Neuronal stem cell (in vitro differentiated cells): ENCODE measurements at regions not wholly inside any gene's neighbourhood (a gene's known extent, or its start where the extent isn't known, plus 50 kb on each side); places are given as distances from the start of the nearest gene placed in this dataset.

ENCODE experiments used
- DNase-seq: peaks from one replicate; pipeline ENCODE4 v3.0.0-alpha.2; 2013; ENCODE audit warnings: low spot score
- H2AFZ ChIP-seq: one replicate; pipeline ENCODE4 v1.6.1; 2013; ENCODE audit warnings: mild to moderate bottlenecking, low read length, inconsistent platforms
- H2AK5ac ChIP-seq: 2 replicates; pipeline ENCODE4 v1.6.1; 2013; ENCODE audit warnings: low read depth, mild to moderate bottlenecking, inconsistent platforms, low read length, moderate library complexity, mixed read lengths
- H2BK120ac ChIP-seq: 2 replicates; pipeline ENCODE4 v1.6.1; 2013; ENCODE audit warnings: low read depth, mild to moderate bottlenecking, inconsistent platforms, low read length, moderate library complexity, mixed read lengths
- H2BK12ac ChIP-seq: one replicate; pipeline ENCODE4 v1.6.1; 2013; ENCODE audit warnings: low read length, inconsistent platforms
- H2BK15ac ChIP-seq: 2 replicates; pipeline ENCODE4 v1.6.1; 2013; ENCODE audit warnings: mild to moderate bottlenecking, low read length, inconsistent platforms, mixed read lengths
- H2BK5ac ChIP-seq: one replicate; pipeline ENCODE4 v1.6.1; 2013; ENCODE audit warnings: inconsistent platforms, mild to moderate bottlenecking, low read length, moderate library complexity
- H3K14ac ChIP-seq: one replicate; pipeline ENCODE4 v1.6.1; 2013; ENCODE audit warnings: low read length, inconsistent platforms
- H3K18ac ChIP-seq: 2 replicates; pipeline ENCODE4 v1.6.1; 2013; ENCODE audit warnings: low read length, inconsistent platforms
- H3K23ac ChIP-seq: 2 replicates; pipeline ENCODE4 v1.6.1; 2013; ENCODE audit warnings: low read depth, mild to moderate bottlenecking, mixed read lengths, low read length, inconsistent platforms; ENCODE audit not compliant: poor library complexity
- H3K27ac ChIP-seq: replicated peaks from 3 replicates; pipeline ENCODE4 v1.5.1; 2013; ENCODE audit warnings: low read length, inconsistent platforms
- H3K27me3 ChIP-seq, 3 experiments: 2 replicates each; pipeline ENCODE4 v1.6.1; 2013; ENCODE audit warnings: low read length in 3 of 3, mild to moderate bottlenecking in 2 of 3, inconsistent platforms in 1 of 3, low read depth in 1 of 3, mixed read lengths in 1 of 3, moderate library complexity in 1 of 3; ENCODE audit not compliant: control insufficient read depth in 3 of 3, insufficient read depth in 3 of 3
- H3K36me3 ChIP-seq, 2 donors: replicated peaks in 1 of 2; 2 replicates each; pipeline ENCODE4 v1.6.1; 2013; ENCODE audit warnings: low read length in 2 of 2; ENCODE audit not compliant: control insufficient read depth in 2 of 2, insufficient read depth in 2 of 2
- H3K4ac ChIP-seq: 2 replicates; pipeline ENCODE4 v1.6.1; 2013; ENCODE audit warnings: inconsistent platforms, mild to moderate bottlenecking, low read length, moderate library complexity
- H3K4me1 ChIP-seq, 2 donors: 1 replicate in 1 of 2; 2 replicates in 1 of 2; pipeline ENCODE4 v1.6.1; 2013; ENCODE audit warnings: low read length in 2 of 2, low read depth in 1 of 2; ENCODE audit not compliant: control insufficient read depth in 2 of 2, insufficient read depth in 1 of 2
- H3K4me2 ChIP-seq: one replicate; pipeline ENCODE4 v1.6.1; 2013; ENCODE audit warnings: mild to moderate bottlenecking, low read length, inconsistent platforms; ENCODE audit not compliant: insufficient read depth, poor library complexity, severe bottlenecking
- H3K4me3 ChIP-seq, 2 donors: 2 replicates each; pipeline ENCODE4 v1.5.1; 2013; ENCODE audit warnings: low read length in 2 of 2, mild to moderate bottlenecking in 2 of 2, inconsistent platforms in 1 of 2, moderate library complexity in 1 of 2
- H3K79me1 ChIP-seq: one replicate; pipeline ENCODE4 v1.6.1; 2013; ENCODE audit warnings: low read depth, mild to moderate bottlenecking, inconsistent platforms, low read length, moderate library complexity
- H3K9ac ChIP-seq: one replicate; pipeline ENCODE4 v1.6.1; 2013; ENCODE audit warnings: mild to moderate bottlenecking, low read depth, low read length, inconsistent platforms; ENCODE audit not compliant: poor library complexity
- H3K9me3 ChIP-seq, 2 donors: replicated peaks in 1 of 2; 2 replicates each; pipeline versions ENCODE3 to v1.6.1; 2013; ENCODE audit warnings: low read length in 2 of 2, mild to moderate bottlenecking in 2 of 2, inconsistent platforms in 1 of 2, low read depth in 1 of 2, mixed read lengths in 1 of 2, moderate library complexity in 1 of 2; ENCODE audit not compliant: control insufficient read depth in 2 of 2, insufficient read depth in 1 of 2
- H4K8ac ChIP-seq: one replicate; pipeline ENCODE4 v1.6.1; 2013; ENCODE audit warnings: low read depth, mild to moderate bottlenecking, inconsistent platforms, low read length, moderate library complexity
- H4K91ac ChIP-seq: one replicate; pipeline ENCODE4 v1.6.1; 2013; ENCODE audit warnings: low read length, low read depth, mild to moderate bottlenecking, inconsistent platforms; ENCODE audit not compliant: poor library complexity
- WGBS, 2 donors: extraction: QIAGEN DNeasy Blood & Tissue Kit; methylation state at CpG; one replicate each; pipeline ENCODE4 v1.1.7; 2013; ENCODE audit warnings: missing lambda C conversion rate in 2 of 2, mixed read lengths in 1 of 2; ENCODE audit not compliant: insufficient read length in 2 of 2, insufficient replicate concordance in 1 of 2; ENCODE audit errors: extremely low coverage in 2 of 2; 5-methylcytosine and 5-hydroxymethylcytosine counted together

DNA sequence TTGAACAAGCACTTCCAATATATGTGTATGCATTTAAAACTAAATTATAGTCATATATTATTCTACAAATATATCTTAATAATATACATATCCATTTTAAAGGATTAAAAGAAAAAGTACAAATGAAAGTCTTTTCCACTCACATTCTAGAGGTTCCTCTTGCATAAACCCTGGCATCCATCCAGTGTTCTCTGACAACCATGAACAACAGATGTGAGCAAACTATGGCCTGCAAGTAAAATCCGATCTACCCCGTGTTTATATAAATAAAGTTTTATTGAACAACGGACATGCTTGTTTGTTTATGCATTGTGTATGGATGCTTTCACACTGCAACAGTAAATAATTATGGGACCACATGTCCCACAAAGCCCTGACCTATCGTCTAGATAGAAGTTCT lies 1122.3 kb downstream of the EPHA7 start:
- WGBS, 2 donors: no CpG with 5 or more reads among the region's 4 CpGs

DNA sequence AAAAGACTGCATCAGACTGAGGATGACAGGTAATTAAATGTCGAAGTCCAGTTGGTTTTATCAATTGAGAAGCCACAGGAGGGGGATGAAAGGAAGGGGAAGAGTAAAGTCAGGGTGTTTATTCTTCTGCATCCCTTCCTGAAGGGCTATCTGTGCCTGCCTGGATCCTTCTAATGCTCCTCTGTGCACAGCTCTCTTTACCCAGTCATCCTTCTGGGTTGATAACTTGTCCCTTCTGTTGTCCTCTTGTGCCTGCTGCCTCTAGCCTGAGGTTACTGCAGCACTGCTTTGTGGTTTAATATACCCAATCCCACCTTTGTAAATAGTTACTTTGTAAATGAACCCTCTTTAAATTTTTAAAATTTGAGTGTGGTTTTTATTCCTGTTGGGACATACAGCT lies 1127.3 kb downstream of the EPHA7 start:
- Histone ChIP-seq H3K14ac (no peak overlapping the region), H4K8ac (no peak overlapping the region), H2AK5ac (no peak overlapping the region), H2AFZ (no peak overlapping the region), H3K36me3 (no peaks in the 10 kb centered on the region), H3K9me3 (no peaks in the 10 kb centered on the region), H3K4me3 (no peak overlapping the region), H3K23ac (no peak overlapping the region), H2BK5ac (no peak overlapping the region), H4K91ac (no peak overlapping the region), H2BK15ac (no peak overlapping the region), H3K4ac (no peak overlapping the region), H2BK12ac (no peak overlapping the region), H3K9ac (no peak overlapping the region), H3K18ac (no peak overlapping the region), H3K4me1 (no peaks in the 10 kb centered on the region), H2BK120ac (no peak overlapping the region), H3K27ac (no peak overlapping the region), H3K27me3 (no peaks in the 10 kb centered on the region), H3K79me1 (no peaks in the 10 kb centered on the region), H3K4me2 (no peak overlapping the region)
- DNase-seq: no peak
- no CpG with 5 or more reads among the region's 1 CpG for WGBS, 2 donors

More for the DNA sequence above, 1122.3 kb downstream of the EPHA7 start:
- H3K9me3 ChIP-seq: no peaks in the 10 kb centered on the region
- H2AFZ ChIP-seq: no peak overlapping the region
- no peaks in the 10 kb centered on the region for H3K4me1 ChIP-seq
- no peak overlapping the region for H2BK120ac ChIP-seq
- no peak overlapping the region for H2BK12ac ChIP-seq
- H3K79me1 ChIP-seq: no peaks in the 10 kb centered on the region
- H2AK5ac ChIP-seq: no peak overlapping the region
- no peaks in the 10 kb centered on the region for H3K27me3 ChIP-seq
- no peak overlapping the region for H3K14ac ChIP-seq
- H3K9ac ChIP-seq: no peak overlapping the region
- H3K27ac ChIP-seq: no peak overlapping the region
- H4K8ac ChIP-seq: no peak overlapping the region
- H4K91ac ChIP-seq: no peak overlapping the region
- no peak overlapping the region for H3K4me2 ChIP-seq
- H3K36me3 ChIP-seq: no peaks in the 10 kb centered on the region
- no peak overlapping the region for H2BK5ac ChIP-seq
- no peak overlapping the region for H3K4ac ChIP-seq
- H3K23ac ChIP-seq: no peak overlapping the region
- H3K4me3 ChIP-seq: no peak overlapping the region
- H2BK15ac ChIP-seq: no peak overlapping the region
- no peak for DNase-seq
- H3K18ac ChIP-seq: no peak overlapping the region

DNA sequence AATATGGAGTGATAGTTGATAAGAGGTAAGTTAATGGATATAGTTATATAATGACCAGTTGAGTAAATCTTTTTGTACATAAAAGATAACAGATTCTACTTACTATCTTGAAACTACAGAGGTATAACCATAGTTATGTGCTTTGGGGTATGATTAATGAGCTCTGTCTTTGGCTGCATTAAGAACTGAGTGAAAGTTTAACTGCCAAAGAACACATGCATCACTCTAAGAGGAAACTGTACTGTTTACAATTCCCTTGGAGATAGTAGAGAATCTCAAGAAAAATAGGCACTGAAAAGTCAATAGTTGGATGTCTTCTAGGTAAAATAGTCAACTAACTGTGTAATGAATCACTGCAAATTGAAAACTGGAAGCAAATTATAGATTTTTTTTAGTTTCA lies 1129.5 kb downstream of the EPHA7 start:
- Histone ChIP-seq H2BK5ac (no peak overlapping the region), H3K14ac (no peak overlapping the region)
- no peak for DNase-seq

DNA sequence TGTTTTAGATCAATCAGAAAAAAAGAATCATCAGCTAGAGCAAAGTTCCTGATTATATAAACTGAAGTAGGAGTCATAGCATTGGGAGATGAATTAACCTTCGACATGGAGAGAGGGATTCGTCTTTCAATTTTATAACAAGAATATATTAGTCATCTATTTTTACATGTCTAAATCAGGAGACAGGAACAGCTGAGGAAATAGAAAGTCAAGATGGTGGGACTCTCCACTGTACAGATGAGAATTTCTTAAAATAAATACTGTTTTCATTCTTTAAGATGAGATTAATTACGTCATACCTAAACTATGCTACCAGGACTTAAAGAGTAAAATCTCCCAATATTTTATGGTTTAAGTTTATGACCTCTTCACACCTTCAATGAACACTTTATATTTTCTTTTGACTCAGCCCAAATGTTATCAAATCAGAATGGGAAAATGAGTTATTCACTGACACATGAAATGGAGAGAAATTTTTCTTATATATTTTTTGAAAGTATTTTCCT lies 1137.7 kb downstream of the EPHA7 start:
- Histone ChIP-seq H4K8ac (no peak overlapping the region), H2BK120ac (no peak overlapping the region), H3K27me3 (no peaks in the 10 kb centered on the region), H3K4me2 (no peak overlapping the region), H3K4ac (no peak overlapping the region), H3K36me3 (no peaks in the 10 kb centered on the region), H2AK5ac (no peak overlapping the region), H3K4me3 (no peak overlapping the region), H3K27ac (no peak overlapping the region), H3K18ac (no peak overlapping the region), H3K9me3 (no peaks in the 10 kb centered on the region), H3K14ac (no peak overlapping the region), H3K23ac (no peak overlapping the region), H4K91ac (no peak overlapping the region), H3K9ac (no peak overlapping the region), H2BK5ac (no peak overlapping the region), H2BK12ac (no peak overlapping the region), H3K79me1 (no peaks in the 10 kb centered on the region), H3K4me1 (no peaks in the 10 kb centered on the region), H2AFZ (no peak overlapping the region), H2BK15ac (no peak overlapping the region)
- no CpG with 5 or more reads among the region's 3 CpGs for WGBS, 2 donors
- DNase-seq: no peak

More for the DNA sequence above, 1129.5 kb downstream of the EPHA7 start:
- H3K4me2 ChIP-seq: no peak overlapping the region
- no peaks in the 10 kb centered on the region for H3K79me1 ChIP-seq
- no peak overlapping the region for H3K27ac ChIP-seq
- H2BK12ac ChIP-seq: no peak overlapping the region
- H2AK5ac ChIP-seq: no peak overlapping the region
- H2AFZ ChIP-seq: no peak overlapping the region
- no peak overlapping the region for H3K9ac ChIP-seq
- H3K23ac ChIP-seq: no peak overlapping the region
- no peaks in the 10 kb centered on the region for H3K36me3 ChIP-seq
- no peaks in the 10 kb centered on the region for H3K4me1 ChIP-seq
- H3K27me3 ChIP-seq: no peaks in the 10 kb centered on the region
- no peak overlapping the region for H3K18ac ChIP-seq
- H3K9me3 ChIP-seq: no peaks in the 10 kb centered on the region
- no peak overlapping the region for H4K91ac ChIP-seq
- no peak overlapping the region for H3K4ac ChIP-seq
- no peak overlapping the region for H2BK120ac ChIP-seq
- no peak overlapping the region for H2BK15ac ChIP-seq
- H4K8ac ChIP-seq: no peak overlapping the region
- H3K4me3 ChIP-seq: no peak overlapping the region
